ENCODE measurements at regions not wholly inside any gene's neighbourhood (a gene's known extent, or its start where the extent isn't known, plus 50 kb on each side); places are given as distances from the start of the nearest gene placed in this dataset.
"Not testable (repeated sequence)": the region's sequence is repeated elsewhere in the genome, so short reads cannot be mapped to it uniquely, and the experiment has no call there.

DNA sequence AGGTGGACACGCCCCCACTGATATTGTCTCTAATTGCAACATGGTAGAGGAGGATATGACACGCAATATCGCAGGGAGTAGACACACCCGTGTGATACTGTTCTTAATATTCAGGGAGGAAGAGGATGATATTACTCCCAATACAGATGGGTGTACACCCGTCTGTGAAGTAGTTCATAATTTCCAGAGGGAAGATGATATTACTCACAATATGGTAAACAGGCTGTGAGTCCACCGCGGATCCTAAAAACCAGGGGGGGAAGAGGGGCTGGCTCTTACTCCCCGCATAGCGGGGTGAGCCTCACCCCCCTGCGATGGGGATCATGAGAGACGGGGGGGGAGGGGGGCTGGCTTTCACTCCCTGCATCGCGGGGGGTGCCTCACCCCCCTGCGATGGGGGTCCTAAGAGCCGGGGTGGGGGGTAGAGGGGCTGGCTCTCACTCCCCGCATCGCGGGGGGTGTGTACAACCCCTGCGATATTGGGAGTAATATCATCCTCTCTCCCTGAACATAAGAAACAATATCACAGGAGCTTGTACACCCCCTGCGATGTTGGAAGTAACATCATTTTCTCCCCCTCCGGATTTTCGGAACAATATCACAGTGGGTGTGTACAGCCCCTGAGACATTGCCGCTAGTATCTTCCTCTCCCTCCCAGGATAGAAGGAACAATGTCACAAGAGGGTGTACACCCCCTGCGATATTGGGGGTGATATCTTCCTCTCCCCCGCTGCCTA lies 52.2 kb upstream of the FRG2C start:
- not testable (repeated sequence) for H3K4me1 ChIP-seq (ENCODE audit: insufficient read depth, low read length); H3K4me3 ChIP-seq (ENCODE audit: low read length); H3K36me3 ChIP-seq (ENCODE audit: insufficient read depth, low read length); H3K9ac ChIP-seq (ENCODE audit: low read depth, low read length); H3K27me3 ChIP-seq (ENCODE audit: insufficient read depth, low read length); H3K27ac ChIP-seq (ENCODE audit: low read depth, low read length); H3K9me3 ChIP-seq (ENCODE audit: insufficient read depth, low read depth, low read length)
- 73% methylated on average over 19 of the region's 25 CpGs for WGBS

All from HUES64 (cell line).